ENCODE measurements at regions not wholly inside any gene's neighbourhood (a gene's known extent, or its start where the extent isn't known, plus 50 kb on each side); places are given as distances from the start of the nearest gene placed in this dataset.

- H2BK12ac ChIP-seq (ENCODE audit: low read depth, low read length) = no peak overlapping the region
- no peak overlapping the region for H2BK120ac ChIP-seq (replicated peaks; ENCODE audit: low read depth, low read length)
- no peak overlapping the region for H3K14ac ChIP-seq (ENCODE audit: insufficient read length)
- H3K79me2 ChIP-seq (ENCODE audit: control insufficient read depth in 1 of 2, insufficient read depth in 2 of 2, low read length in 2 of 2) = no peaks in the 10 kb centered on the region
- H3K27me3 ChIP-seq (replicated peaks in 1 of 4; ENCODE audit: control insufficient read depth in 3 of 4, extremely low read depth in 1 of 4, insufficient read depth in 3 of 4, low read length in 3 of 4) = no peaks in the 10 kb centered on the region
- H2BK15ac ChIP-seq (ENCODE audit: low read length) = no peak overlapping the region
- FAIRE-seq = no peak
- no peak for DNase-seq (ENCODE audit: low read depth in 1 of 2, low spot score in 2 of 2)
- no peak overlapping the region for H3K4me2 ChIP-seq (ENCODE audit: insufficient read depth in 1 of 2, low read depth in 2 of 2, low read length in 2 of 2)
- H4K8ac ChIP-seq (ENCODE audit: extremely low read depth, insufficient read depth, low read length) = no peak overlapping the region
- no peaks in the 10 kb centered on the region for H3K79me1 ChIP-seq (ENCODE audit: low read depth, low read length)
- ChIA-PET POLR2A (ENCODE audit: partially characterized antibody) (no interaction called here), CTCF (ENCODE audit: partially characterized antibody) (interaction anchor here (1.1 kb wide), 1 partner anchor 72 kb away, joined by 3 read pairs; no protein-coding TSS in a partner anchor)
- H3K4me3 ChIP-seq (ENCODE audit: extremely low read depth in 1 of 4, insufficient read depth in 2 of 4, low read depth in 3 of 4, low read length in 4 of 4) = no peak overlapping the region
- H3K9ac ChIP-seq (replicated peaks in 1 of 4; ENCODE audit: extremely low read depth in 1 of 4, low read depth in 3 of 4, low read length in 3 of 4) = no peak overlapping the region
- H2AFZ ChIP-seq (ENCODE audit: low read length) = no peak overlapping the region
- H3K18ac ChIP-seq (ENCODE audit: extremely low read depth, low read length) = no peak overlapping the region
- TF ChIP-seq MAX (IDR thresholded peaks at IDR 0.05) = no peak
- no peak for TF ChIP-seq SP2 (IDR thresholded peaks at IDR 0.05; ENCODE audit: low read length)
- TF ChIP-seq KDM5A (IDR thresholded peaks at IDR 0.05; ENCODE audit: low read length) = no peak
- TF ChIP-seq POLR2A (IDR thresholded peaks at IDR 0.05; ENCODE audit: control extremely low read depth in 1 of 2, low read depth in 2 of 2, low read length in 2 of 2) = no peak
- no peak overlapping the region for H2AK5ac ChIP-seq (ENCODE audit: low read depth, low read length)
- H3K4ac ChIP-seq (replicated peaks; ENCODE audit: insufficient read length, low read depth, low read length) = no peak overlapping the region
- no peak overlapping the region for H4K91ac ChIP-seq (replicated peaks; ENCODE audit: insufficient read length, low read length)
- no peak overlapping the region for H3K23ac ChIP-seq (ENCODE audit: insufficient read length)
- no peak overlapping the region for H3K56ac ChIP-seq (replicated peaks; ENCODE audit: insufficient read length, low read depth, low read length)
- H3K23me2 ChIP-seq (ENCODE audit: low read depth, low read length) = no peaks in the 10 kb centered on the region
- no peak overlapping the region for H2BK5ac ChIP-seq (ENCODE audit: low read depth, low read length)
- no peak overlapping the region for H4K5ac ChIP-seq (ENCODE audit: insufficient read length, low read depth, low read length)
- H3K36me3 ChIP-seq (ENCODE audit: control insufficient read depth in 2 of 4, insufficient read depth in 4 of 4, low read length in 3 of 4) = no peaks in the 10 kb centered on the region
- H4K20me1 ChIP-seq (replicated peaks in 1 of 2; ENCODE audit: control insufficient read depth in 1 of 2, insufficient read depth in 2 of 2, low read length in 2 of 2) = no peaks in the 10 kb centered on the region
- no peaks in the 10 kb centered on the region for H3K9me3 ChIP-seq (ENCODE audit: insufficient read depth in 2 of 2, low read depth in 1 of 2, low read length in 1 of 2)
- no peak overlapping the region for H3K27ac ChIP-seq (ENCODE audit: low read depth, low read length)
- no peak overlapping the region for H2BK20ac ChIP-seq (ENCODE audit: low read length)
- peaks cover 0 to 3% (median 0%) of the 10 kb centered on the region in 4 experiments; a peak in 4 of 7 replicates for H3K4me1 ChIP-seq (replicated peaks in 1 of 4; ENCODE audit: control insufficient read depth in 3 of 4, insufficient read depth in 4 of 4, low read length in 3 of 4)
These were observed 777.4 kb upstream of the TBX3 start for GRCh38 chr12:115461401-115461800.

Data from H1 (cell line).